ENCODE measurements at regions not wholly inside any gene's neighbourhood (a gene's known extent, or its start where the extent isn't known, plus 50 kb on each side); places are given as distances from the start of the nearest gene placed in this dataset.

GRCh38 chr4:14575919-14576318 is 426.4 kb upstream of the CPEB2 start:
- POLR2A ChIA-PET = no interaction called here
- no peak for ATAC-seq
- no peak overlapping the region for H3K27ac Mint-ChIP-seq

GRCh38 chr4:14580061-14580460 is 422.2 kb upstream of the CPEB2 start:
- Mint-ChIP-seq H3K9me3 (peaks cover 0 to 3% (median 0%) of the 10 kb centered on the region in 9 donors), H3K4me3 (no peak overlapping the region), H3K4me1 (no peaks in the 10 kb centered on the region), H3K27ac (no peak overlapping the region), H3K36me3 (no peaks in the 10 kb centered on the region), H3K27me3 (peaks cover 0 to 1% (median 0%) of the 10 kb centered on the region in 5 donors)
- no peak for DNase-seq
- ATAC-seq = no peak
- POLR2A ChIA-PET = no interaction called here

More at GRCh38 chr4:14575919-14576318, 426.4 kb upstream of the CPEB2 start:
- H3K36me3 Mint-ChIP-seq = no peaks in the 10 kb centered on the region
- no peak for DNase-seq
- H3K27me3 Mint-ChIP-seq = peaks cover 0 to 7% (median 0%) of the 10 kb centered on the region in 5 donors
- H3K4me1 Mint-ChIP-seq = no peaks in the 10 kb centered on the region
- no peak overlapping the region for H3K4me3 Mint-ChIP-seq
- H3K9me3 Mint-ChIP-seq = no peaks in the 10 kb centered on the region

- DNase-seq = no peak
Measured at GRCh38 chr4:14581741-14582140, 420.5 kb upstream of the CPEB2 start.

GRCh38 chr4:14582677-14583076 is 419.6 kb upstream of the CPEB2 start:
- POLR2A ChIA-PET = no interaction called here
- Mint-ChIP-seq H3K4me1 (no peaks in the 10 kb centered on the region), H3K27me3 (peaks cover 0 to 12% (median 2%) of the 10 kb centered on the region in 5 donors), H3K36me3 (no peaks in the 10 kb centered on the region), H3K27ac (no peak overlapping the region), H3K9me3 (peaks cover 0 to 7% (median 0%) of the 10 kb centered on the region in 9 donors), H3K4me3 (no peak overlapping the region)
- ATAC-seq = no peak
- DNase-seq = no peak

More at GRCh38 chr4:14581741-14582140, 420.5 kb upstream of the CPEB2 start:
- POLR2A ChIA-PET = no interaction called here
- Mint-ChIP-seq H3K36me3 (no peaks in the 10 kb centered on the region), H3K4me3 (no peak overlapping the region), H3K4me1 (no peaks in the 10 kb centered on the region), H3K27me3 (peaks cover 0 to 12% (median 2%) of the 10 kb centered on the region in 5 donors), H3K9me3 (peaks cover 0 to 7% (median 0%) of the 10 kb centered on the region in 9 donors), H3K27ac (no peak overlapping the region)
- ATAC-seq = no peak

GRCh38 chr4:14583331-14583730 is 418.9 kb upstream of the CPEB2 start:
- Mint-ChIP-seq H3K9me3 (peaks cover 0 to 7% (median 0%) of the 10 kb centered on the region in 9 donors), H3K27me3 (peaks cover 0 to 12% (median 2%) of the 10 kb centered on the region in 5 donors), H3K4me3 (no peak overlapping the region), H3K27ac (no peak overlapping the region), H3K4me1 (no peaks in the 10 kb centered on the region), H3K36me3 (no peaks in the 10 kb centered on the region)
- ATAC-seq (no peak), DNase-seq (no peak)
- POLR2A ChIA-PET = no interaction called here

GRCh38 chr4:14583752-14584151 is 418.5 kb upstream of the CPEB2 start:
- peaks cover 0 to 7% (median 0%) of the 10 kb centered on the region in 9 donors for H3K9me3 Mint-ChIP-seq
- H3K4me3 Mint-ChIP-seq = no peak overlapping the region
- peaks cover 0 to 12% (median 2%) of the 10 kb centered on the region in 5 donors for H3K27me3 Mint-ChIP-seq
- H3K27ac Mint-ChIP-seq = no peak overlapping the region
- no peak for DNase-seq
- no peak for ATAC-seq
- no peaks in the 10 kb centered on the region for H3K36me3 Mint-ChIP-seq
- POLR2A ChIA-PET = no interaction called here
- H3K4me1 Mint-ChIP-seq = no peaks in the 10 kb centered on the region

- H3K27me3 Mint-ChIP-seq = peaks cover 0 to 3% (median 1%) of the 10 kb centered on the region in 5 donors
- no peaks in the 10 kb centered on the region for H3K4me1 Mint-ChIP-seq
- DNase-seq (no peak), ATAC-seq (no peak)
- H3K4me3 Mint-ChIP-seq = no peak overlapping the region
- H3K9me3 Mint-ChIP-seq = no peaks in the 10 kb centered on the region
- POLR2A ChIA-PET = no interaction called here
- H3K36me3 Mint-ChIP-seq = no peaks in the 10 kb centered on the region
- no peak overlapping the region for H3K27ac Mint-ChIP-seq
Measured at GRCh38 chr4:14592950-14593349, 409.3 kb upstream of the CPEB2 start.

- H3K4me1 Mint-ChIP-seq = no peaks in the 10 kb centered on the region
- H3K9me3 Mint-ChIP-seq = no peaks in the 10 kb centered on the region
- H3K27ac Mint-ChIP-seq = no peak overlapping the region
- H3K27me3 Mint-ChIP-seq = peaks cover 0 to 3% (median under 1%) of the 10 kb centered on the region in 5 donors
- ATAC-seq (no peak), DNase-seq (no peak)
- H3K36me3 Mint-ChIP-seq = no peaks in the 10 kb centered on the region
- POLR2A ChIA-PET = no interaction called here
- H3K4me3 Mint-ChIP-seq = no peak overlapping the region
Measured at GRCh38 chr4:14596028-14596427, 406.3 kb upstream of the CPEB2 start.

GRCh38 chr4:14596437-14596836 is 405.8 kb upstream of the CPEB2 start:
- DNase-seq = no peak
- H3K36me3 Mint-ChIP-seq = no peaks in the 10 kb centered on the region
- H3K4me3 Mint-ChIP-seq = no peak overlapping the region
- no peaks in the 10 kb centered on the region for H3K27me3 Mint-ChIP-seq
- no peaks in the 10 kb centered on the region for H3K9me3 Mint-ChIP-seq
- no peak for ATAC-seq
- POLR2A ChIA-PET = no interaction called here
- no peaks in the 10 kb centered on the region for H3K4me1 Mint-ChIP-seq
- no peak overlapping the region for H3K27ac Mint-ChIP-seq

- DNase-seq (no peak), ATAC-seq (no peak)
- POLR2A ChIA-PET = no interaction called here
- Mint-ChIP-seq H3K27me3 (no peaks in the 10 kb centered on the region), H3K4me3 (no peak overlapping the region), H3K36me3 (no peaks in the 10 kb centered on the region), H3K27ac (no peak overlapping the region), H3K4me1 (no peaks in the 10 kb centered on the region), H3K9me3 (no peaks in the 10 kb centered on the region)
Measured at GRCh38 chr4:14596904-14597303, 405.4 kb upstream of the CPEB2 start.

- POLR2A ChIA-PET = no interaction called here
- no peak for ATAC-seq
- H3K9me3 Mint-ChIP-seq = no peaks in the 10 kb centered on the region
Measured at GRCh38 chr4:14602206-14602605, 400.1 kb upstream of the CPEB2 start.

GRCh38 chr4:14607001-14607400 is 395.3 kb upstream of the CPEB2 start:
- H3K27me3 Mint-ChIP-seq = peaks cover 0 to 8% (median 0%) of the 10 kb centered on the region in 5 donors

More at GRCh38 chr4:14602206-14602605, 400.1 kb upstream of the CPEB2 start:
- no peak overlapping the region for H3K27ac Mint-ChIP-seq
- no peaks in the 10 kb centered on the region for H3K4me1 Mint-ChIP-seq
- H3K27me3 Mint-ChIP-seq = peaks cover 0 to 4% (median 0%) of the 10 kb centered on the region in 5 donors
- no peak overlapping the region for H3K4me3 Mint-ChIP-seq
- H3K36me3 Mint-ChIP-seq = no peaks in the 10 kb centered on the region
- DNase-seq = no peak

GRCh38 chr4:14607578-14607977 is 394.7 kb upstream of the CPEB2 start:
- no peak for DNase-seq
- POLR2A ChIA-PET = no interaction called here
- peaks cover 0 to 8% (median 0%) of the 10 kb centered on the region in 5 donors for H3K27me3 Mint-ChIP-seq
- H3K9me3 Mint-ChIP-seq = no peaks in the 10 kb centered on the region
- no peak overlapping the region for H3K27ac Mint-ChIP-seq
- no peaks in the 10 kb centered on the region for H3K4me1 Mint-ChIP-seq
- H3K36me3 Mint-ChIP-seq = no peaks in the 10 kb centered on the region
- H3K4me3 Mint-ChIP-seq = no peak overlapping the region
- no peak for ATAC-seq

More at GRCh38 chr4:14607001-14607400, 395.3 kb upstream of the CPEB2 start:
- H3K36me3 Mint-ChIP-seq = no peaks in the 10 kb centered on the region
- POLR2A ChIA-PET = no interaction called here
- no peak overlapping the region for H3K4me3 Mint-ChIP-seq
- no peaks in the 10 kb centered on the region for H3K9me3 Mint-ChIP-seq
- ATAC-seq = no peak
- H3K4me1 Mint-ChIP-seq = no peaks in the 10 kb centered on the region
- no peak for DNase-seq
- no peak overlapping the region for H3K27ac Mint-ChIP-seq

GRCh38 chr4:14608630-14609029 is 393.7 kb upstream of the CPEB2 start:
- no peak overlapping the region for H3K4me3 Mint-ChIP-seq
- ATAC-seq (no peak), DNase-seq (no peak)
- H3K9me3 Mint-ChIP-seq = no peaks in the 10 kb centered on the region
- POLR2A ChIA-PET = no interaction called here
- no peaks in the 10 kb centered on the region for H3K4me1 Mint-ChIP-seq
- H3K27ac Mint-ChIP-seq = no peak overlapping the region
- H3K27me3 Mint-ChIP-seq = peaks cover 0 to 8% (median 1%) of the 10 kb centered on the region in 5 donors
- H3K36me3 Mint-ChIP-seq = no peaks in the 10 kb centered on the region

Data from naive thymus-derived CD8-positive, alpha-beta T cell (primary cell).